WERI-Rb-1 (cell line): ENCODE measurements at regions not wholly inside any gene's neighbourhood (a gene's known extent, or its start where the extent isn't known, plus 50 kb on each side); places are given as distances from the start of the nearest gene placed in this dataset.
"Not testable (repeated sequence)": the region's sequence is repeated elsewhere in the genome, so short reads cannot be mapped to it uniquely, and the experiment has no call there.

Experiments used
- DNase-seq: peaks from one replicate; pipeline ENCODE4 v3.0.0-alpha.2; 2020
- H3K27ac ChIP-seq: fragments of 250-450 bp; sonication (Bioruptor Pico); 2 replicates; pipeline ENCODE4 v1.5.1; 2020; ENCODE audit warnings: mild to moderate bottlenecking, moderate library complexity
- H3K27me3 ChIP-seq: fragments of 250-450 bp; sonication (Bioruptor Pico); 2 replicates; pipeline ENCODE4 v1.5.1; 2021; ENCODE audit warnings: mild to moderate bottlenecking, low read depth, moderate library complexity; ENCODE audit not compliant: insufficient read depth, severe bottlenecking
- H3K36me3 ChIP-seq: fragments of 250-450 bp; sonication (Bioruptor Pico); 2 replicates; pipeline ENCODE4 v1.5.1; 2020; ENCODE audit warnings: mild to moderate bottlenecking, moderate library complexity
- H3K4me3 ChIP-seq: 2 replicates; pipeline ENCODE4 v1.5.1; 2011; ENCODE audit warnings: low read depth, mild to moderate bottlenecking, control low read depth, low read length
- H3K9me3 ChIP-seq: fragments of 250-450 bp; sonication (Bioruptor Pico); 2 replicates; pipeline ENCODE4 v1.5.1; 2021; ENCODE audit warnings: mild to moderate bottlenecking, moderate library complexity; ENCODE audit not compliant: severe bottlenecking
- TF ChIP-seq, protein P1 (sequence below): IDR thresholded peaks from 2 replicates; pipeline ENCODE4 v1.5.1; 2011; ENCODE audit warnings: low read depth, mild to moderate bottlenecking, control low read depth, inconsistent platforms, low read length

GRCh38 chr12:9361879-9362326, 153.7 kb upstream of the PZP start:
- H3K27ac ChIP-seq, result no peak overlapping the region
- no peaks in the 10 kb centered on the region for H3K36me3 ChIP-seq
- H3K4me3 ChIP-seq, result no peak overlapping the region
- no peaks in the 10 kb centered on the region for H3K9me3 ChIP-seq
- DNase-seq, result no peak
- TF ChIP-seq, protein P1, sequence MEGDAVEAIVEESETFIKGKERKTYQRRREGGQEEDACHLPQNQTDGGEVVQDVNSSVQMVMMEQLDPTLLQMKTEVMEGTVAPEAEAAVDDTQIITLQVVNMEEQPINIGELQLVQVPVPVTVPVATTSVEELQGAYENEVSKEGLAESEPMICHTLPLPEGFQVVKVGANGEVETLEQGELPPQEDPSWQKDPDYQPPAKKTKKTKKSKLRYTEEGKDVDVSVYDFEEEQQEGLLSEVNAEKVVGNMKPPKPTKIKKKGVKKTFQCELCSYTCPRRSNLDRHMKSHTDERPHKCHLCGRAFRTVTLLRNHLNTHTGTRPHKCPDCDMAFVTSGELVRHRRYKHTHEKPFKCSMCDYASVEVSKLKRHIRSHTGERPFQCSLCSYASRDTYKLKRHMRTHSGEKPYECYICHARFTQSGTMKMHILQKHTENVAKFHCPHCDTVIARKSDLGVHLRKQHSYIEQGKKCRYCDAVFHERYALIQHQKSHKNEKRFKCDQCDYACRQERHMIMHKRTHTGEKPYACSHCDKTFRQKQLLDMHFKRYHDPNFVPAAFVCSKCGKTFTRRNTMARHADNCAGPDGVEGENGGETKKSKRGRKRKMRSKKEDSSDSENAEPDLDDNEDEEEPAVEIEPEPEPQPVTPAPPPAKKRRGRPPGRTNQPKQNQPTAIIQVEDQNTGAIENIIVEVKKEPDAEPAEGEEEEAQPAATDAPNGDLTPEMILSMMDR, result no peak
- H3K27me3 ChIP-seq, result no peaks in the 10 kb centered on the region

- not testable (repeated sequence) for H3K27ac ChIP-seq, DNase-seq
- peaks cover 12% of the 10 kb centered on the region for H3K9me3 ChIP-seq
These were observed 146.0 kb upstream of the PZP start for GRCh38 chr12:9354009-9354754.

DNA sequence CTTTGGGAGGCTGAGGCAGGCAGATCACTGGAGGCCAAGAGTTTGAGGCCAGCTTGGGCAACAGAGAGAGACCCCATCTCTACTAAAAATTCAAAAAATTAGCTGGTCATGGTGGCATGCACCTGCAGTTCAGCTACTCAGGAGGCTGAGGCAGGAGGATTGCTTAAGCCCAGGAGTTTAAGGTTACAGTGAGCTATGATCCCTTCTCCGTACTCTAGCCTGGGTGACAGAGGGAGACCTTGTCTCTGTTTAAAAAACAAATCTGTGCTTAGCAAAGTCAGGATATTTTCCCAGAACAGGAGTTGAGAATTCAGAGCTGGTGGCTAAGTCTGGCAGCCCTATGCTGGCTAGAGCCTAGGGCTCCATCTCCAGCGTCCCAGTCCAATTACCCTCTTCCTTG, 142.9 kb upstream of the PZP start:
- Histone ChIP-seq H3K27me3 (no peaks in the 10 kb centered on the region), H3K27ac (no peak overlapping the region), H3K9me3 (peaks cover 12% of the 10 kb centered on the region), H3K4me3 (no peak overlapping the region), H3K36me3 (no peaks in the 10 kb centered on the region)
- TF ChIP-seq, protein P1, result no peak
- DNase-seq, result no peak

More at GRCh38 chr12:9354009-9354754, 146.0 kb upstream of the PZP start:
- H3K36me3 ChIP-seq, H3K4me3 ChIP-seq, H3K27me3 ChIP-seq: not testable (repeated sequence)

- no peak overlapping the region for H3K4me3 ChIP-seq
- no peaks in the 10 kb centered on the region for H3K27me3 ChIP-seq
- no peak overlapping the region for H3K27ac ChIP-seq
- H3K36me3 ChIP-seq, result no peaks in the 10 kb centered on the region
- DNase-seq, result no peak
- peaks cover 12% of the 10 kb centered on the region for H3K9me3 ChIP-seq
- TF ChIP-seq, protein P1, result no peak
These were observed 142.0 kb upstream of the PZP start for GRCh38 chr12:9349888-9350885.

DNA sequence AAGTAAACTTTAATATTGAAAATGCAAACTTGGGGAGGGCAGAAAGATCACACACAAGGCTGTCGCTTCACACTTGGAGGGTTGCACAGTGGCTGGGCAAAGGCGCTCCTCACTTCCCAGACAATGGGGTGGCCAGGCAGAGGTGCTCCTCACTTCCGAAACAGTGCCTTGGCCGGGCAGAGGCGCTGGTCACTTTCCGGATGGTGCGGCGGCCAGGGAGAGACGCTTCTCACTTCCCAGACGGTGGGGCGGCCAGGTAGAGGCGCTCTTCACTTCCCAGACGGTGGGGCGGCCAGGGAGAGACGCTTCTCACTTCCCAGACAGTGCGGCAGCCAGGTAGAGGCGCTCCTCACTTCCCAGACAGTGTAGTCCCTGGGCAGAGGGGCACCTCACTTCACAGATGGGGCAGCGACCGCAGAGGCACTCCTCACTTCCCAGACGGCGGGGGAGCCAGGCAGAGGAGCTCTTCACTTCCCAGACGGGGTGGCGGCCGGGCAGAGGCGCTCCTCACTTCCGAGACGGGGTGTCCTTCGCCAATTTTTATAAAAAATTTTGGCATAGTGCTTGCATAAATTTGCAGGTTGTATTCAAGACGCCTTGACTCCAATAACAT, 140.8 kb upstream of the PZP start:
- DNase-seq, result no peak
- TF ChIP-seq, protein P1, result no peak
- no peak overlapping the region for H3K4me3 ChIP-seq
- H3K9me3 ChIP-seq, result peaks cover 2% of the 10 kb centered on the region
- H3K27ac ChIP-seq, result no peak overlapping the region
- no peaks in the 10 kb centered on the region for H3K36me3 ChIP-seq
- H3K27me3 ChIP-seq, result no peaks in the 10 kb centered on the region
